ENCODE measurements at regions not wholly inside any gene's neighbourhood (a gene's known extent, or its start where the extent isn't known, plus 50 kb on each side); places are given as distances from the start of the nearest gene placed in this dataset.

DNA sequence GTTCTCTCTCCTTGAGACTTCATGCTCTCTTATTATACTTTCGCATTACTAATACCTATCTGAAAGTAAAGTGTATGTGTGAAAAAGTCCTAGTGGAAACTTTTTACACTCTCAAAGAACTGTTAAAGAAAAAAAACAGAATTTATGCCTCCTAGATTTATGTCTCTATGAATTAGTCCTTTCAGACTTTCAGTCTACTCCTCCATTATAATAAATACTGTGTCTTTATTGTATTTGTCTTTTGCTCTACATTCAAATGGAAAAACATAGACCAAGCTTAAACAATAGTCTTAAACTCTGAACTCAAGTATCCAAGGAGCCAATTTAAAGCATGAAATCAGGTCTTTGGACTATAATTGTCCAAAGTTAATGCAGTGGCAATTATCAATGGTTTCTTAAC lies 1449.0 kb downstream of the PLA2G4A start:
- no peaks in the 10 kb centered on the region for H3K4me1 ChIP-seq (ENCODE audit: control insufficient read depth in 3 of 3, insufficient read depth in 3 of 3, low read length in 3 of 3)
- no peak overlapping the region for H3K9ac ChIP-seq (ENCODE audit: low read depth in 1 of 3, low read length in 3 of 3)
- no peak overlapping the region for H3K4me3 ChIP-seq (ENCODE audit: low read length in 3 of 3)
- H3K36me3 ChIP-seq (ENCODE audit: control insufficient read depth in 3 of 3, insufficient read depth in 3 of 3, low read length in 3 of 3): no peaks in the 10 kb centered on the region
- H3K27me3 ChIP-seq (ENCODE audit: control insufficient read depth in 3 of 3, insufficient read depth in 3 of 3, low read length in 3 of 3): no peaks in the 10 kb centered on the region
- no peak overlapping the region for H3K27ac ChIP-seq (ENCODE audit: low read depth, low read length)
- no peaks in the 10 kb centered on the region for H3K9me3 ChIP-seq (ENCODE audit: control insufficient read depth in 3 of 3, low read length in 3 of 3)

DNA sequence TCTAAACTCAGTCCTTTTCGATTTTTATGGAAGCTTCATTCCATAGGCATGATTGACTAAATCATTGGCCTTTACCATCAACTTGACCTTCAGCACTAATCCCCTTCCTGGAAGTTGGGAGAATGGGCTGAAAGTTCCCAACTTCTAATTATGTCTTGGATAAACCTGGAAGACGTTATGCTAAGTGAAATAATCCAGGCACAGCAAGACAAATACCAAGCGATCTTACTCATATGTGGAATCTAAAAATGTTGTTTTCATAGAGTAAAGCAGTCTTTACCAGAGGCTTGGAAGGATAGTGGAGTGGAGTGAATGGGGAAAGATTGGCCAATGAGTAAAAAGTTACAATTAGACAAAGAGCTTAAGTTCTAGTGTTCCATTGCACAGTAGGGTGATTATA lies 1453.2 kb downstream of the PLA2G4A start:
- H3K27me3 ChIP-seq (ENCODE audit: control insufficient read depth in 3 of 3, insufficient read depth in 3 of 3, low read length in 3 of 3): no peaks in the 10 kb centered on the region
- H3K27ac ChIP-seq (ENCODE audit: low read depth, low read length): no peak overlapping the region
- H3K4me3 ChIP-seq (ENCODE audit: low read length in 3 of 3): no peak overlapping the region

DNA sequence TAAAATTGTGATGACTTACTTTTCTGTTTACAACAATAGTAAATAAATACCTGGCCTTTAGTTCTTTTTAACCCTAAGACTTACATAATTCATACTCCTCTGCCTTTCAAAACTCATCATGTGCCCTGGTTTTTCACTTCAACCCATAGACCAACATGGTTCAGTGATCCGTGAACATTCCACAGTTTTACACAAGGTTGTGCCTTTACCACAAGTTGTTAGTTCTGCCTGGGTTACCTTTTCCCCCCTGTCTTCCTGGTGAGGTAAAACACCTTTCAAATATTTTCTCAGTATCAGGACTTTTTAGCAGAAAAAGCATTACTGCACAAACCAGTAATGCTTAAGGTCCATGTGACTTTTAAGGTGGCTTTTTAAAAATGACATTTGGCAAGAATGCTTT lies 1466.4 kb downstream of the PLA2G4A start:
- Histone ChIP-seq H3K9me3 (ENCODE audit: control insufficient read depth in 3 of 3, low read length in 3 of 3) (no peaks in the 10 kb centered on the region), H3K9ac (ENCODE audit: low read depth in 1 of 3, low read length in 3 of 3) (no peak overlapping the region), H3K4me1 (ENCODE audit: control insufficient read depth in 3 of 3, insufficient read depth in 3 of 3, low read length in 3 of 3) (no peaks in the 10 kb centered on the region), H3K27me3 (ENCODE audit: control insufficient read depth in 3 of 3, insufficient read depth in 3 of 3, low read length in 3 of 3) (no peaks in the 10 kb centered on the region), H3K27ac (ENCODE audit: low read depth, low read length) (no peak overlapping the region), H3K4me3 (ENCODE audit: low read length in 3 of 3) (no peak overlapping the region), H3K36me3 (ENCODE audit: control insufficient read depth in 3 of 3, insufficient read depth in 3 of 3, low read length in 3 of 3) (no peaks in the 10 kb centered on the region)

More for the DNA sequence above, 1453.2 kb downstream of the PLA2G4A start:
- Histone ChIP-seq H3K9ac (ENCODE audit: low read depth in 1 of 3, low read length in 3 of 3) (no peak overlapping the region), H3K4me1 (ENCODE audit: control insufficient read depth in 3 of 3, insufficient read depth in 3 of 3, low read length in 3 of 3) (no peaks in the 10 kb centered on the region), H3K36me3 (ENCODE audit: control insufficient read depth in 3 of 3, insufficient read depth in 3 of 3, low read length in 3 of 3) (no peaks in the 10 kb centered on the region), H3K9me3 (ENCODE audit: control insufficient read depth in 3 of 3, low read length in 3 of 3) (no peaks in the 10 kb centered on the region)

DNA sequence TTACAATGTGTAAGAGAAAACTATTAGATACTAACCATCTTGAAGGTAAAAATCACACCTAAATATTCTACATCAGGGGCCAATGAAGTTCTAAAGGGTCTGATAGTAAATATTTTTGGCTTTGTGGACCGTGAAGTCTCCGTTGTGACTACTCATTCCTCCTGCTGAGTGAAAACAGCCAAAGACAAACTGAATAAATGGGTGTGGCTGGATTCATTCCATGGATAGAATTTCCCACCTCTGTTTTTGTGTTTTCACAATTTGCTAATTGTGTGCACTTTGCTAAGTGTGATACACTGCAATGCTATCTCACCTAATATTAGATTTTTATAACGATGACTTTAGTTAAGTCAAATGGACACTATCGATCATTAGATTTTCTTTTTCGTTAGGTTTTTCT lies 1474.0 kb downstream of the PLA2G4A start:
- no peaks in the 10 kb centered on the region for H3K4me1 ChIP-seq (ENCODE audit: control insufficient read depth in 3 of 3, insufficient read depth in 3 of 3, low read length in 3 of 3)
- no peak overlapping the region for H3K27ac ChIP-seq (ENCODE audit: low read depth, low read length)
- H3K9me3 ChIP-seq (ENCODE audit: control insufficient read depth in 3 of 3, low read length in 3 of 3): no peaks in the 10 kb centered on the region
- no peaks in the 10 kb centered on the region for H3K27me3 ChIP-seq (ENCODE audit: control insufficient read depth in 3 of 3, insufficient read depth in 3 of 3, low read length in 3 of 3)
- H3K4me3 ChIP-seq (ENCODE audit: low read length in 3 of 3): no peak overlapping the region
- no peaks in the 10 kb centered on the region for H3K36me3 ChIP-seq (ENCODE audit: control insufficient read depth in 3 of 3, insufficient read depth in 3 of 3, low read length in 3 of 3)
- no peak overlapping the region for H3K9ac ChIP-seq (ENCODE audit: low read depth in 1 of 3, low read length in 3 of 3)

DNA sequence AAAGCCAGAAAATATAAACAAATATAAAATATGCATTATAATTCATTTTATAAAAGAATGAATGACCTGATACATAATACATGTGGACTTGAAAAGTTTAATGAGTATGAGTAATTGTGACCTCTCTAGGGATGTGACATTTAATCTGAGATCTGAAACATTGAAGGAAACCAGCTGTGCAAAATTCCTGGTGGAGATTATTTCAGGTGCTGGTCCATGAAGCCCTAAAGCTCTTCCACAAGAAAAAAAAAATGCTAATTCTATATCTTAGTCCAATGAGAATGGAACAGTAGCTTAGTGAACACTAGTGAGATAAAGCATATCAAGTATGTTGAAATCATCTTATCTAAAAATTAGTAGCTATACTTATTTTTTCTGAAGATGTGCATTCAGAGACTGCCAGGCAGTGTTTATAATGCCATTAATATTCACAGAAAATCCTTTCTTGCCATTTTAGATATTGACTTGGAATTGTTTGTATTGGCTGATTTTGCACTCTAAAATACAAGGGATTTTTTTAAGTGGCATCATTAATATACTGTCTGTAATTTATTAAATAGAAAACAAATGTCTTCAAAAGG lies 1485.9 kb downstream of the PLA2G4A start:
- Histone ChIP-seq H3K9ac (ENCODE audit: low read depth in 1 of 3, low read length in 3 of 3) (no peak overlapping the region), H3K27ac (ENCODE audit: low read depth, low read length) (no peak overlapping the region), H3K4me1 (ENCODE audit: control insufficient read depth in 3 of 3, insufficient read depth in 3 of 3, low read length in 3 of 3) (no peaks in the 10 kb centered on the region), H3K4me3 (ENCODE audit: low read length in 3 of 3) (no peak overlapping the region), H3K36me3 (ENCODE audit: control insufficient read depth in 3 of 3, insufficient read depth in 3 of 3, low read length in 3 of 3) (no peaks in the 10 kb centered on the region), H3K27me3 (ENCODE audit: control insufficient read depth in 3 of 3, insufficient read depth in 3 of 3, low read length in 3 of 3) (no peaks in the 10 kb centered on the region), H3K9me3 (ENCODE audit: control insufficient read depth in 3 of 3, low read length in 3 of 3) (no peaks in the 10 kb centered on the region)

DNA sequence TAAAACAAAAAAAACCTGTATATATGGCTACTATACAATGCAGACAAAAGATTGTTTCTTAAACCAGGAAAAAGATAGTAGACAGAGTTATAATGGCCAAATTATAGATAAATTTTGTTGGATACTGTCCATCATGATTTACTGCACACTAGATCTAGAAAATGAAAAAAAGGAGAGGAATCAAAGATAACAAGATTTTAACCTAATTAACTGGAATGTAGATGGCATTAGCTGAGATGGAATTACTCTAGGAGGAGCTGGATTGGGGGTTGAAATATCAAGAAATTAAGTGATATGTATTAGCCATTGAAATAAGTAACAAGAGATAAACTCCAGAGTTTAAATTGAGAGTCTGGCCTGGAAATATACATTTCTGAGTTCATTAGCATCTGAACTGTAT lies 1489.1 kb downstream of the PLA2G4A start:
- Histone ChIP-seq H3K4me3 (ENCODE audit: low read length in 3 of 3) (no peak overlapping the region), H3K9me3 (ENCODE audit: control insufficient read depth in 3 of 3, low read length in 3 of 3) (no peaks in the 10 kb centered on the region), H3K9ac (ENCODE audit: low read depth in 1 of 3, low read length in 3 of 3) (no peak overlapping the region), H3K4me1 (ENCODE audit: control insufficient read depth in 3 of 3, insufficient read depth in 3 of 3, low read length in 3 of 3) (no peaks in the 10 kb centered on the region), H3K27me3 (ENCODE audit: control insufficient read depth in 3 of 3, insufficient read depth in 3 of 3, low read length in 3 of 3) (no peaks in the 10 kb centered on the region), H3K36me3 (ENCODE audit: control insufficient read depth in 3 of 3, insufficient read depth in 3 of 3, low read length in 3 of 3) (no peaks in the 10 kb centered on the region), H3K27ac (ENCODE audit: low read depth, low read length) (no peak overlapping the region)

DNA sequence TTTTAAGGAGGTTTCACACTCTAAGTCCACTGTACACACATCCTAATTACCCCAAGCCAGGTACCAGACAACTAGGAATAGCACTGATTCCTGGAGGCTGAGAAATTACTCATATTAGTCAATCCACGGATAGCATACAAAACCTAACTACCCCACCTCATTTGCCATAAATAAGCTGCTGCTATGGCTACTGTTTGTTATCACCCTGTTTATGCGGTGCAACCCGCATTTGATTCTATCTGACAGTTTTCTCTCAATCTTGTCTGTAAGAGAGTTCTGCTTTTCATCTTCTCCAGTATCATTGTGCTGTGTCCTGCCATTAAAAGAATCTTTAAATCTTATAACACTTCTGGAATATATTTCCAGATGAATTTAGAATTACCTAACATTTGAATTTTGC lies 1496.5 kb downstream of the PLA2G4A start:
- Histone ChIP-seq H3K27me3 (ENCODE audit: control insufficient read depth in 3 of 3, insufficient read depth in 3 of 3, low read length in 3 of 3) (no peaks in the 10 kb centered on the region), H3K27ac (ENCODE audit: low read depth, low read length) (no peak overlapping the region), H3K4me3 (ENCODE audit: low read length in 3 of 3) (no peak overlapping the region), H3K9ac (ENCODE audit: low read depth in 1 of 3, low read length in 3 of 3) (no peak overlapping the region), H3K9me3 (ENCODE audit: control insufficient read depth in 3 of 3, low read length in 3 of 3) (no peaks in the 10 kb centered on the region), H3K4me1 (ENCODE audit: control insufficient read depth in 3 of 3, insufficient read depth in 3 of 3, low read length in 3 of 3) (no peaks in the 10 kb centered on the region), H3K36me3 (ENCODE audit: control insufficient read depth in 3 of 3, insufficient read depth in 3 of 3, low read length in 3 of 3) (no peaks in the 10 kb centered on the region)

DNA sequence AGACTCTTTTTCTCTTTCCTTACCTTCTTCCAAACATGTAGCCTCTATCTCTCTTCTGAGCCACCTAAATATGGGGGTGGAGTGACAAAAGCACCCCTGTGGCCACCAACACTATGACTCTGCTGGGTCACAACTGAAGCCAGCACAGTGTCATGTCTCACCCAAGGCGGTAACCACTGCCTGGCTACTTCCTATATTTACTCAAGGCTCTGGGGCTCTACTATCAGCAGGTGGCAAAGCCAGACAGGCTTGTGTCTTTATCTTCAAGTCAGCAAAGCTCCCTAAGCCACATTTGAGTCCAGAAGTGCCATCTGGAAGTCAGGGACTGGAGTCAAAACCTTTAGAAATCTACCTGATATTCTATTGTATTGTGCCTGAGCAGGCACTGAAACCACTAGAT lies 1515.2 kb downstream of the PLA2G4A start:
- no peaks in the 10 kb centered on the region for H3K36me3 ChIP-seq (ENCODE audit: control insufficient read depth in 3 of 3, insufficient read depth in 3 of 3, low read length in 3 of 3)
- no peak overlapping the region for H3K27ac ChIP-seq (ENCODE audit: low read depth, low read length)
- no peaks in the 10 kb centered on the region for H3K27me3 ChIP-seq (ENCODE audit: control insufficient read depth in 3 of 3, insufficient read depth in 3 of 3, low read length in 3 of 3)
- no peak overlapping the region for H3K4me3 ChIP-seq (ENCODE audit: low read length in 3 of 3)
- no peaks in the 10 kb centered on the region for H3K9me3 ChIP-seq (ENCODE audit: control insufficient read depth in 3 of 3, low read length in 3 of 3)
- H3K9ac ChIP-seq (ENCODE audit: low read depth in 1 of 3, low read length in 3 of 3): no peak overlapping the region
- no peaks in the 10 kb centered on the region for H3K4me1 ChIP-seq (ENCODE audit: control insufficient read depth in 3 of 3, insufficient read depth in 3 of 3, low read length in 3 of 3)

DNA sequence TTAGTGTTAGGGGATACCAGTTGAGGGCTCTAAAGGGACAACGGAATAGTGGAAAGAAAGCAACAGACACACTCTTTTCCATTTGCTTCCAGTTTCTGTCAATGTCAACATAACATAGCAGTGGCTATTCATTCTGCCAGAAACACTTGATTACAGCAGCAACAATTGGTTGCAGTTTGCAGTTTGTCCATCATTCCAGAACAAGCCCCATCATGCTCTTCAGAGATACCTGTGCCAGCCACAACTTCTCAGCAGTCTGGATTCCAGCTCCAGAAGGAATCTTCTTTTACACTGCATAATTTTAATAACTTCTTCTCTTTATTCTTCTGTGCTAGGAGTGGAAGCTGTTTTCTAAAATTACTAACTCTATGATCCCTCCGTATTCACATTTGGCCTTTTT lies 1521.4 kb downstream of the PLA2G4A start:
- Histone ChIP-seq H3K36me3 (ENCODE audit: control insufficient read depth in 3 of 3, insufficient read depth in 3 of 3, low read length in 3 of 3) (no peaks in the 10 kb centered on the region), H3K9ac (ENCODE audit: low read depth in 1 of 3, low read length in 3 of 3) (no peak overlapping the region), H3K4me1 (ENCODE audit: control insufficient read depth in 3 of 3, insufficient read depth in 3 of 3, low read length in 3 of 3) (no peaks in the 10 kb centered on the region), H3K27ac (ENCODE audit: low read depth, low read length) (no peak overlapping the region), H3K9me3 (ENCODE audit: control insufficient read depth in 3 of 3, low read length in 3 of 3) (peaks cover 0 to 3% (median 0%) of the 10 kb centered on the region in 3 donors), H3K4me3 (ENCODE audit: low read length in 3 of 3) (no peak overlapping the region), H3K27me3 (ENCODE audit: control insufficient read depth in 3 of 3, insufficient read depth in 3 of 3, low read length in 3 of 3) (no peaks in the 10 kb centered on the region)

DNA sequence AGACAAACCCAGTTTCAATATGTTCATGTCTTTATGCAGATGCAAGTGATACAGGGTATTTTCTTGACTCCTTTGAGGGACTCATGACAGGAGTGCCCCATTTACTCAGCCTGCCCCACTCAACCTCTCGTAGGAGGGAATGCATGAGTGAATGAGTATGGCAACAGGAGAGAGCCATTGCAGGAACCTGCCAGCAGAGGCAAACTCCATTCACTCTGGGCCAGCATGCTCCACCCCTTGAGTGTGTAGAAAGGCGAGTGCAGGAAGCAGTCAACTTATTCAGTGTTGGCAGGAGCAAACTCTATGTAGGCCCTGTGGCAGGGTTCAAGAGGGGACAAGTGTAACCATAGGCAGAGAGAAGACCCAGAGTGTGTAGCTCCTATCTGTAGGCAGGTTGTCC lies 1526.3 kb downstream of the PLA2G4A start:
- H3K36me3 ChIP-seq (ENCODE audit: control insufficient read depth in 3 of 3, insufficient read depth in 3 of 3, low read length in 3 of 3): no peaks in the 10 kb centered on the region
- H3K9ac ChIP-seq (ENCODE audit: low read depth in 1 of 3, low read length in 3 of 3): no peak overlapping the region
- H3K4me1 ChIP-seq (ENCODE audit: control insufficient read depth in 3 of 3, insufficient read depth in 3 of 3, low read length in 3 of 3): no peaks in the 10 kb centered on the region
- peaks cover 0 to 4% (median 0%) of the 10 kb centered on the region in 3 donors for H3K9me3 ChIP-seq (ENCODE audit: control insufficient read depth in 3 of 3, low read length in 3 of 3)
- H3K27ac ChIP-seq (ENCODE audit: low read depth, low read length): no peak overlapping the region
- H3K27me3 ChIP-seq (ENCODE audit: control insufficient read depth in 3 of 3, insufficient read depth in 3 of 3, low read length in 3 of 3): no peaks in the 10 kb centered on the region
- H3K4me3 ChIP-seq (ENCODE audit: low read length in 3 of 3): no peak overlapping the region

DNA sequence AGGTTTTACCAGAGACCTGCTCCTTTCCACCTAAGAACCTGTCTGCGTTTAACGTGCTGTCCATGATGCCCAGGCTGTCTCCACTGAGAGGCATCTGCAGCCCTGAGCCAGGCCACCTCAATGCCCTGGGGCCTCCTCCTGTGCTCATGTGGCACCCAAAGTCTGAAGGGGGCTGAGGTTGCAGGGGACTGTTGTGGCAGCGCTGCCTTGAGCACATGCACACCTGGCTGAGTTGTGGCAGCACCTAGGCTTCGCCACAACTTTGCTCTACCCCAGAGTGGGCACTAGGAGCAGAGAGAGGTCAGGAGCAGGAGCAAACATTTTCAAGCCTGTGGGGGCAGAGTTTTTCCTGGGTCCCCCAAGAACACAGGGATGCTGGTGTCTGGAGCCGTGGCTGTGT lies 1527.1 kb downstream of the PLA2G4A start:
- Histone ChIP-seq H3K27me3 (ENCODE audit: control insufficient read depth in 3 of 3, insufficient read depth in 3 of 3, low read length in 3 of 3) (no peaks in the 10 kb centered on the region), H3K27ac (ENCODE audit: low read depth, low read length) (no peak overlapping the region), H3K9ac (ENCODE audit: low read depth in 1 of 3, low read length in 3 of 3) (no peak overlapping the region), H3K36me3 (ENCODE audit: control insufficient read depth in 3 of 3, insufficient read depth in 3 of 3, low read length in 3 of 3) (no peaks in the 10 kb centered on the region), H3K9me3 (ENCODE audit: control insufficient read depth in 3 of 3, low read length in 3 of 3) (peaks cover 0 to 4% (median 0%) of the 10 kb centered on the region in 3 donors), H3K4me1 (ENCODE audit: control insufficient read depth in 3 of 3, insufficient read depth in 3 of 3, low read length in 3 of 3) (no peaks in the 10 kb centered on the region), H3K4me3 (ENCODE audit: low read length in 3 of 3) (no peak overlapping the region)

Data from skeletal muscle tissue (tissue), 3 donors.